ENCODE measurements at regions not wholly inside any gene's neighbourhood (a gene's known extent, or its start where the extent isn't known, plus 50 kb on each side); places are given as distances from the start of the nearest gene placed in this dataset.

GRCh38 chrX:42443267-42443666 is 334.7 kb downstream of the PPP1R2C start:
- no peak for TF ChIP-seq CTCF (IDR thresholded peaks at IDR 0.05)
- no peak for TF ChIP-seq POLR2A (IDR thresholded peaks at IDR 0.05)
- intact Hi-C loops (cut with DNase I; ENCODE audit: low total_unique reads): no loop called here
- 64 to 71% methylated on average over 1 of the region's 1 CpG for WGBS, 2 donors

GRCh38 chrX:42442745-42443144 is 335.2 kb downstream of the PPP1R2C start:
- Histone ChIP-seq H3K27me3 (no peaks in the 10 kb centered on the region), H3K4me3 (no peak overlapping the region), H3K27ac (no peak overlapping the region), H3K9me3 (no peaks in the 10 kb centered on the region), H3K36me3 (ENCODE audit: low read depth, missing control alignments) (no peaks in the 10 kb centered on the region), H3K4me1 (no peaks in the 10 kb centered on the region)
- DNase-seq: no peak
- intact Hi-C loops (cut with DNase I; ENCODE audit: low total_unique reads): no loop called here
- TF ChIP-seq CTCF (IDR thresholded peaks at IDR 0.05) (no peak), POLR2A (IDR thresholded peaks at IDR 0.05) (no peak)

More at GRCh38 chrX:42443267-42443666, 334.7 kb downstream of the PPP1R2C start:
- H3K4me1 ChIP-seq: no peaks in the 10 kb centered on the region
- no peaks in the 10 kb centered on the region for H3K9me3 ChIP-seq
- no peak overlapping the region for H3K4me3 ChIP-seq
- no peak for DNase-seq
- no peaks in the 10 kb centered on the region for H3K36me3 ChIP-seq (ENCODE audit: low read depth, missing control alignments)
- no peaks in the 10 kb centered on the region for H3K27me3 ChIP-seq
- no peak overlapping the region for H3K27ac ChIP-seq

- no peaks in the 10 kb centered on the region for H3K9me3 ChIP-seq
- DNase-seq: no peak
- H3K36me3 ChIP-seq (ENCODE audit: low read depth, missing control alignments): no peaks in the 10 kb centered on the region
- no peak for TF ChIP-seq POLR2A (IDR thresholded peaks at IDR 0.05)
- TF ChIP-seq CTCF (IDR thresholded peaks at IDR 0.05): no peak
- intact Hi-C loops (cut with DNase I; ENCODE audit: low total_unique reads): no loop called here
- 69 to 76% methylated on average over 1 of the region's 1 CpG for WGBS, 2 donors
- no peak overlapping the region for H3K4me3 ChIP-seq
- H3K27me3 ChIP-seq: no peaks in the 10 kb centered on the region
- H3K4me1 ChIP-seq: no peaks in the 10 kb centered on the region
- H3K27ac ChIP-seq: no peak overlapping the region
Observed at GRCh38 chrX:42437211-42437610, 340.8 kb downstream of the PPP1R2C start.

GRCh38 chrX:42434458-42435166 is 343.4 kb downstream of the PPP1R2C start:
- no peak overlapping the region for H3K27ac ChIP-seq
- no peak overlapping the region for H3K4me3 ChIP-seq
- WGBS, 2 donors: 89 to 93% methylated on average over 1 to 4 of the region's 4 CpGs
- TF ChIP-seq CTCF (IDR thresholded peaks at IDR 0.05) (no peak), POLR2A (IDR thresholded peaks at IDR 0.05) (no peak)
- no peaks in the 10 kb centered on the region for H3K9me3 ChIP-seq
- H3K27me3 ChIP-seq: no peaks in the 10 kb centered on the region
- H3K4me1 ChIP-seq: no peaks in the 10 kb centered on the region
- intact Hi-C loops (cut with DNase I; ENCODE audit: low total_unique reads): no loop called here
- no peaks in the 10 kb centered on the region for H3K36me3 ChIP-seq (ENCODE audit: low read depth, missing control alignments)
- DNase-seq: no peak

- no peaks in the 10 kb centered on the region for H3K27me3 ChIP-seq
- intact Hi-C loops (cut with DNase I; ENCODE audit: low total_unique reads): no loop called here
- 94 to 97% methylated on average over 2 of the region's 2 CpGs for WGBS, 2 donors
Observed at GRCh38 chrX:42432552-42432951, 345.4 kb downstream of the PPP1R2C start.

More at GRCh38 chrX:42432552-42432951, 345.4 kb downstream of the PPP1R2C start:
- Histone ChIP-seq H3K36me3 (ENCODE audit: low read depth, missing control alignments) (no peaks in the 10 kb centered on the region), H3K4me1 (no peaks in the 10 kb centered on the region), H3K27ac (no peak overlapping the region), H3K9me3 (no peaks in the 10 kb centered on the region), H3K4me3 (no peak overlapping the region)
- DNase-seq: no peak
- no peak for TF ChIP-seq CTCF (IDR thresholded peaks at IDR 0.05)
- TF ChIP-seq POLR2A (IDR thresholded peaks at IDR 0.05): no peak
